A549 (cell line): ENCODE measurements at regions not wholly inside any gene's neighbourhood (a gene's known extent, or its start where the extent isn't known, plus 50 kb on each side); places are given as distances from the start of the nearest gene placed in this dataset.
A peak's percentile ranks its signal among the peaks of the same experiment; 100 is the strongest.

Experiments
- ATAC-seq, 2 experiments: fragments of 200-7000 bp in 1 of 2; fragments of >200 bp in 1 of 2; cut with Nextera tagmentation in 1 of 2; cut with Tn5 transposase in 1 of 2; 3 replicates each; pipeline versions ENCODE4 v1.8.0 to v1.9.1; 2018 to 2020; ENCODE audit warnings: mild to moderate bottlenecking in 1 of 2, moderate library complexity in 1 of 2
- CTCF ChIA-PET: fragments of 300-600 bp; sonication (Branson Sonifier 250); formaldehyde crosslinking; extraction: SDS; loops from one replicate; lab custom pipeline; 2021; ENCODE audit warnings: antibody characterized with exemption, inconsistent platforms; lab: Yijun Ruan, JAX
- POLR2A ChIA-PET: fragments of 350-600 bp; formaldehyde crosslinking; extraction: SDS; loops from one replicate; lab custom pipeline; 2021; ENCODE audit warnings: antibody characterized with exemption, inconsistent platforms; lab: Yijun Ruan, JAX
- DNase-seq, 2 experiments: peaks; one replicate each; pipeline versions ENCODE4 v3.0.0 to v3.0.0-alpha.2; 2011 to 2016; ENCODE audit warnings: low read depth in 1 of 2, low spot score in 1 of 2
- FAIRE-seq: peaks from 2 replicates; lab custom pipeline; 2011; peaks lifted over from hg19 to GRCh38; lab: Jason Lieb, UNC
- H3K27ac ChIP-seq, 2 experiments: fragments of >200 bp; sonication (Bioruptor Twin); formaldehyde crosslinking; 3 replicates each; pipeline ENCODE4 v1.5.1; 2016 to 2017
- H3K4me1 ChIP-seq: fragments of >200 bp; sonication (Bioruptor Twin); formaldehyde crosslinking; 3 replicates; pipeline ENCODE4 v1.6.1; 2016
- H3K4me2 ChIP-seq: fragments of >200 bp; sonication (Bioruptor Twin); formaldehyde crosslinking; 3 replicates; pipeline ENCODE4 v1.6.1; 2016
- H3K4me3 ChIP-seq: fragments of >200 bp; sonication (Bioruptor Twin); formaldehyde crosslinking; 3 replicates; pipeline ENCODE4 v1.5.1; 2016
- H3K9me3 ChIP-seq: fragments of >200 bp; sonication (Bioruptor Twin); formaldehyde crosslinking; 3 replicates; pipeline ENCODE4 v1.6.1; 2016
- BCL3 ChIP-seq: fragments of >200 bp; sonication (Bioruptor Twin); formaldehyde crosslinking; IDR thresholded peaks from 3 replicates; pipeline ENCODE4 v1.6.1; 2016
- CBX8 ChIP-seq: fragments of 200-600 bp; sonication (generic); IDR thresholded peaks from 2 replicates; pipeline ENCODE4 v1.6.1; 2016
- CEBPB ChIP-seq, 2 experiments: fragments of >200 bp in 1 of 2; sonication (Bioruptor Twin) in 1 of 2; formaldehyde crosslinking in 1 of 2; IDR thresholded peaks; 2 replicates each; pipeline ENCODE4 v1.6.1; 2012 to 2016
- CHD4 ChIP-seq: fragments of 200-600 bp; sonication (generic); IDR thresholded peaks from 2 replicates; pipeline ENCODE4 v1.6.1; 2016; ENCODE audit warnings: antibody characterized with exemption, mild to moderate bottlenecking, borderline replicate concordance
- ELK1 ChIP-seq: fragments of 150-350 bp; IDR thresholded peaks from 2 replicates; pipeline ENCODE4 v1.6.1; 2014; ENCODE audit warnings: low read depth, mild to moderate bottlenecking, low read length
- ESRRA ChIP-seq: fragments of 150-350 bp; IDR thresholded peaks from 2 replicates; pipeline ENCODE4 v1.6.1; 2014; ENCODE audit warnings: mild to moderate bottlenecking, low read length, borderline replicate concordance
- GATA3 ChIP-seq: IDR thresholded peaks from 2 replicates; pipeline ENCODE4 v1.6.1; 2012; ENCODE audit warnings: borderline replicate concordance
- HMGXB4 ChIP-seq: fragments of 250-450 bp; sonication (Bioruptor Pico); IDR thresholded peaks from 2 replicates; pipeline ENCODE4 v1.5.0; 2021; ENCODE audit warnings: mild to moderate bottlenecking, moderate library complexity, borderline replicate concordance
- HOXB13 ChIP-seq: fragments of 250-450 bp; sonication (Bioruptor Pico); IDR thresholded peaks from 2 replicates; pipeline ENCODE4 v1.5.0; 2020; ENCODE audit warnings: low read depth, mild to moderate bottlenecking, moderate library complexity
- JUNB ChIP-seq: fragments of >200 bp; sonication (Bioruptor Twin); formaldehyde crosslinking; IDR thresholded peaks from 2 replicates; pipeline ENCODE4 v1.6.1; 2016
- MAFK ChIP-seq: fragments of 450-650 bp; IDR thresholded peaks from 2 replicates; pipeline ENCODE4 v1.6.1; 2014; ENCODE audit not compliant: partially characterized antibody
- MYC ChIP-seq: IDR thresholded peaks from 2 replicates; pipeline ENCODE4 v1.6.1; 2012; ENCODE audit warnings: mild to moderate bottlenecking, inconsistent platforms, low read length, improper control_type of control experiment, borderline replicate concordance
- NR3C1 ChIP-seq: fragments of >200 bp; sonication (Bioruptor Twin); formaldehyde crosslinking; IDR thresholded peaks from 3 replicates; pipeline ENCODE4 v1.6.1; 2017
- POLR2A ChIP-seq: IDR thresholded peaks from 2 replicates; pipeline ENCODE4 v1.6.1; 2012; ENCODE audit warnings: mild to moderate bottlenecking, low read length
- RAD21 ChIP-seq, 2 experiments: fragments of >200 bp in 1 of 2; sonication (Bioruptor Twin) in 1 of 2; formaldehyde crosslinking in 1 of 2; IDR thresholded peaks in 1 of 2; conservative IDR thresholded peaks in 1 of 2; 2 replicates in 1 of 2; 3 replicates in 1 of 2; pipeline ENCODE4 v1.6.1; 2012 to 2018; ENCODE audit warnings: inconsistent platforms in 1 of 2
- RARB ChIP-seq: fragments of 250-450 bp; sonication (Bioruptor Pico); IDR thresholded peaks from 2 replicates; pipeline ENCODE4 v1.8.0; 2021; ENCODE audit warnings: mild to moderate bottlenecking, moderate library complexity
- RFX5 ChIP-seq: fragments of 450-650 bp; IDR thresholded peaks from 2 replicates; pipeline ENCODE4 v1.7.1; 2014; ENCODE audit warnings: antibody characterized with exemption, mild to moderate bottlenecking, moderate library complexity
- ZC3H11A ChIP-seq: fragments of 450-650 bp; IDR thresholded peaks from 2 replicates; pipeline ENCODE4 v1.6.1; 2014; ENCODE audit warnings: antibody characterized with exemption, mild to moderate bottlenecking
- ZNF302 ChIP-seq: fragments of 250-450 bp; sonication (Bioruptor Pico); IDR thresholded peaks from 2 replicates; pipeline ENCODE4 v1.9.0; 2021; ENCODE audit warnings: inconsistent platforms, mild to moderate bottlenecking, moderate library complexity
- WGBS: methylation state at CpG from one replicate; pipeline ENCODE4 v1.1.6; 2017; ENCODE audit errors: missing lambda C conversion rate; 5-methylcytosine and 5-hydroxymethylcytosine counted together
- TF ChIP-seq, protein P1 (sequence below): IDR thresholded peaks from 2 replicates; pipeline ENCODE4 v1.6.1; 2012
- TF ChIP-seq, protein P2 (sequence below): fragments of >200 bp; sonication (Bioruptor Twin); formaldehyde crosslinking; IDR thresholded peaks from 2 replicates; pipeline ENCODE4 v1.6.1; 2016

GRCh38 chr3:140842984-140843649, 98.5 kb upstream of the SLC25A36 start:
- POLR2A ChIA-PET, result no interaction called here
- 7% methylated on average over 4 of the region's 4 CpGs for WGBS
- CTCF ChIA-PET, result no interaction called here

GRCh38 chr3:140843656-140844055, 98.0 kb upstream of the SLC25A36 start:
- ChIA-PET CTCF (no interaction called here), POLR2A (no interaction called here)
- Histone ChIP-seq H3K9me3 (no peaks in the 10 kb centered on the region), H3K27ac (no peak overlapping the region), H3K4me1 (no peaks in the 10 kb centered on the region), H3K4me2 (no peak overlapping the region), H3K4me3 (no peak overlapping the region)
- FAIRE-seq (no peak), DNase-seq (no peak), ATAC-seq (no peak)
- TF ChIP-seq RAD21 (conservative IDR thresholded peaks at IDR 0.05 in 1 of 2, IDR thresholded peaks at IDR 0.05 in 1 of 2) (no peak), RFX5 (no peak)
- WGBS, result 0% methylated on average over 3 of the region's 3 CpGs

More at GRCh38 chr3:140842984-140843649, 98.5 kb upstream of the SLC25A36 start:
- Histone ChIP-seq H3K27ac (no peak overlapping the region), H3K4me1 (no peaks in the 10 kb centered on the region), H3K4me2 (no peak overlapping the region)
- ATAC-seq, result no peak
- DNase-seq, result no peak
- FAIRE-seq, result no peak
- no peak for TF ChIP-seq CEBPB (IDR thresholded peaks at IDR 0.05)
- no peak for TF ChIP-seq RARB (CRISPR knock-in tag)
- TF ChIP-seq POLR2A, result no peak
- TF ChIP-seq JUNB, result no peak
- no peak for TF ChIP-seq MAFK
- TF ChIP-seq ZC3H11A, result no peak
- no peak for TF ChIP-seq ELK1
- TF ChIP-seq ZNF302 (CRISPR knock-in tag), result no peak
- no peak for TF ChIP-seq HOXB13 (CRISPR knock-in tag)
- no peak for TF ChIP-seq NR3C1
- TF ChIP-seq, protein P1, sequence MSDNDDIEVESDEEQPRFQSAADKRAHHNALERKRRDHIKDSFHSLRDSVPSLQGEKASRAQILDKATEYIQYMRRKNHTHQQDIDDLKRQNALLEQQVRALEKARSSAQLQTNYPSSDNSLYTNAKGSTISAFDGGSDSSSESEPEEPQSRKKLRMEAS, result no peak
- no peak for TF ChIP-seq CBX8
- TF ChIP-seq RFX5, result no peak
- TF ChIP-seq BCL3, result no peak
- TF ChIP-seq CHD4, result no peak
- TF ChIP-seq, protein P2, sequence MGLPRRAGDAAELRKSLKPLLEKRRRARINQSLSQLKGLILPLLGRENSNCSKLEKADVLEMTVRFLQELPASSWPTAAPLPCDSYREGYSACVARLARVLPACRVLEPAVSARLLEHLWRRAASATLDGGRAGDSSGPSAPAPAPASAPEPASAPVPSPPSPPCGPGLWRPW, result no peak
- no peak for TF ChIP-seq ESRRA
- TF ChIP-seq MYC, result no peak
- no peak for TF ChIP-seq GATA3
- TF ChIP-seq, all 56 proteins: peak for 0
- H3K9me3 ChIP-seq, result no peaks in the 10 kb centered on the region
- no peak overlapping the region for H3K4me3 ChIP-seq

DNA sequence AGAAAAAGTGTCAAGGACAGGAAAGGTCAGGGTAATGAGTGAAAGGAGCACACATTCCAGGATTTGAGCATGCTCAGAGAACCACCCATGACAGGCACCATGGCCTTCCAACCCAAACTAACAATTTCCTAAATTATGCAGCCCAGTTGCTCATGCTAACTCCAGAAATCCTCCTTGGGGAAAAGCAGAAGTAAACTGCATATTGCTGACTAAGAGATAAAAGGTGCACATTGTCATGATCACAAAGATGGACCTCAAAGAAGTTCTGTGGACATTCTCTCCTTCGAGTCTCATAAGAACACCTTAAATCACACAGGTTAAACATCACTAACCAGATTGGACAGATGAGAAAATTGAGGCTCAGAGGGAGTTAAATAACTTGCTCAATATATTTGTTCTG, 97.6 kb upstream of the SLC25A36 start:
- Histone ChIP-seq H3K4me2 (no peak overlapping the region), H3K4me3 (no peak overlapping the region), H3K27ac (no peak overlapping the region), H3K9me3 (no peaks in the 10 kb centered on the region), H3K4me1 (no peaks in the 10 kb centered on the region)
- ATAC-seq (no peak), DNase-seq (no peak), FAIRE-seq (no peak)
- POLR2A ChIA-PET, result no interaction called here
- TF ChIP-seq MAFK (peak; percentile 61), HMGXB4 (no peak), CHD4 (no peak)
- 7% methylated on average over 1 of the region's 1 CpG for WGBS
- CTCF ChIA-PET, result no interaction called here
